OCI-M1 (cell line): ENCODE measurements at regions not wholly inside any gene's neighbourhood (a gene's known extent, or its start where the extent isn't known, plus 50 kb on each side); places are given as distances from the start of the nearest gene placed in this dataset.
A peak's percentile ranks its signal among the peaks of the same experiment; 100 is the strongest.

Experiments
- DNase-seq: peaks from one replicate; lab custom pipeline; 2025; lab: John Stamatoyannopoulos, UW

DNA sequence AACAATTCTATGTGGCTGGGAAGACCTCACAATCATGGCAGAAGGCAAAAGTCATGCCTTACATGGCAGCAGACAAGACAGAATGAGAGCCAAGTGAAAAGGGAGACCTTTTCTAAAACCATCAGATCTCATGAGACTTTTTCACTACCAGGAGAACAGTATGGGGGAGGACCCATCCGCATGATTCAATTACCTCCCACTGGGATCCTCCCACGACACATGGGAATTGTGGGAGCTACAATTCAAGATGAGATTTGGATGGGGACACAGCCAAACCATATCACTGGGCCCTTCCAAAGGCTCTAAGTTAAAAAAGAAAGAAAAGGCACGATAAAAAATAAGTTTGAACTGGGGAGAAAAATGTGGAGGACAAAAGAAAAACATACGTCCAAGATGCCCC lies 406.9 kb upstream of the CDH4 start:
- no peak for DNase-seq

GRCh38 chr20:60851826-60852704 lies 400.0 kb upstream of the CDH4 start:
- peak; percentile 3 for DNase-seq

DNA sequence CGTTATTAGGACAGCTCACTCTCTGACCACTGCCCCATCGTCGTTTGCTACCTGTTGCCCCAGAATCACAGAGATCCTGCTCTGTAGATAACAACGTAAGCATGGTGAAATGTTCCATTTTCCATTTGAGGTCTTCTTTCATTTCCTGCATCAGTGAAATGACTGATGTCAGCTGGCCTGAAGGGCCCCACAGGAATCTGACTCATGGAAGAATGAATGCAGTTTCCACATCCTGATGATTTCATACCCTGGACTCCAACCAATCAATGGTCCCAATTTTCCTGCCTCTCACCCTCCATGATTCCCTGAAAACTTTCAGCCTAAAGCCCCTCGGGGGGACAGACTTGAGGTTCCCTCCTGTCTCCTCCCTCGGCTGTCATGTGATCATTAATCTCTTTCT lies 394.4 kb upstream of the CDH4 start:
- DNase-seq, result no peak

- DNase-seq, result no peak
Measured at GRCh38 chr20:60862601-60863000, 389.5 kb upstream of the CDH4 start.

GRCh38 chr20:60863548-60863947 lies 388.5 kb upstream of the CDH4 start:
- no peak for DNase-seq

DNA sequence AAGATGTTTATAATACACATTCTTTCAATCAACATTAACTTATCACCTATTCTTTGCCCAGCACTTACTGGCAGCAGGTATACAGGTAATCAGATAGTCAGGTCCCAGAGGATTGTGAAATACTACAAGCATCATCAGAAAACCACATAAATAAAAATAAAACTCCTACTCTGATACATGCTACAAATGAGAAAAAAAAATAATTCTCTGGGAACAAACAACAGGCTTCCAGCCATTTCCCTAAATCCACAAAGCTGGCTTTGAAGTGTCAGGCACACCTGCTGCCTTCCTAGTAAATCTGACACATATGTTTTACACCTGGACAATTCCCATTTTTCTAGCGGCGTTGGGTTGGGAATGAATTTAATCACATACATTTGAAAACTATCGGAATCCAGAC lies 384.5 kb upstream of the CDH4 start:
- DNase-seq, result no peak

DNA sequence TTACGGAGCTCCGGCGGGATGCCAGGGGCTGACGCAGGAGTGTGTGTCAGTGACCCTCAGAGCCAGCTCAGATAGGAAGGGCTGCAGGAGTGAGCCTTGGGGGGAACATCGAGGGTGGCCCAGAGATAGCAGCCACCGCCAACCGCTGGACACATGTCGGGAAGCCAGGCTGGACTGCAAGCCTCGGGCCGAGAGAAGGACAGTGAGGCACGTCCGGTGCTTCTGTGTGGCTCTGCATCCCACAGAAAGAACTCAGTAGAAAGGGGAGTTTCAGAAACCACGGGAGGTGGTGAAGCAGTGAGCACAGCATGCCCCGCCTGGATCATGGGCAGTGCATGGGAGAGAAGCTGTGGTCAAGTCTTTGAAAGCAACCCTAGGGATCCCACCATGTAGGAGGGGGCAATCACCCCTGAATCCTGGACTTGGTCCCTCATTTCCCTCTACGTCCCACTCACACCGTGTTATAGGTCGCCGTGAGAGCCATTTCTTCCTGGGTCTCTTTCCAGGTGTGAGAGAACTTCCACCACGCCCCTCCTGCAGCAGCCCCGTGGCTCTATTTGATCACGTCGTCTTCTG lies 383.7 kb upstream of the CDH4 start:
- no peak for DNase-seq

DNA sequence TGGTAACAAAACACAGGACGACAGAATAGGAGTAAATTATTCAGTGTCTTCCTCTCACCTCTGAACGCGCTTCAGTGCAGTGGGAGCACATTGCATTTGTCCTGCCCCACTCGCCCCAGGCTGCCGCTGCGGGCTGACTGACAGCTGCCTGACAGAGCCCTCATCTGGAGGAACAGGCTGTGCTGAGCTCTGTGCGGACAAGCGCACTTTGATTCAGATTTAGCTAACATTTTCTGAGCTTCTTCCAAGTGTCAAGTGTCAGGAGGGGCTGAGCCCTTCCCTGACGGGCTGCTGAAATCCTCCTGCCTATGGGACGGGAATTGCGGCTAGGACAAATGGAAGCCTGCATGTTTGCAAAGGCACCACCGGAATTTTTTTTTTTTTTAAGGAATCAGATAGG lies 383.0 kb upstream of the CDH4 start:
- no peak for DNase-seq

GRCh38 chr20:60869625-60870024 lies 382.4 kb upstream of the CDH4 start:
- DNase-seq, result no peak

DNA sequence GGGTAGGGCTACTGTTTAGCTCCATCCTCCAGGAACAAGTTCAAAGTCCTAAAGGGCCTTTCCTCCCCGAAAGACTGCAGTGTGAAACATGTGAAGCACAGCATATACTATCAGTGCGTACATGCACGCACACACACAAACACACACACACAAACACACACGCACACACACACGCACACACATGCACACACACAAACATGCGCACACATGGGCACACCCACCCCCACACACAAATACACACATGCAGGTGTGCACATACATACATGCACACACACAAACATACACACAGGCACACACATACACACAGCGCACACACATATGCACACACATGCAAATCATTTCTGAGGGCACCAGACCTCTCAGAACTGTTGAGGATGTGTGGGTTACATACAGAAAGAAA lies 382.0 kb upstream of the CDH4 start:
- DNase-seq, result no peak

GRCh38 chr20:60872224-60872623 lies 379.8 kb upstream of the CDH4 start:
- no peak for DNase-seq

DNA sequence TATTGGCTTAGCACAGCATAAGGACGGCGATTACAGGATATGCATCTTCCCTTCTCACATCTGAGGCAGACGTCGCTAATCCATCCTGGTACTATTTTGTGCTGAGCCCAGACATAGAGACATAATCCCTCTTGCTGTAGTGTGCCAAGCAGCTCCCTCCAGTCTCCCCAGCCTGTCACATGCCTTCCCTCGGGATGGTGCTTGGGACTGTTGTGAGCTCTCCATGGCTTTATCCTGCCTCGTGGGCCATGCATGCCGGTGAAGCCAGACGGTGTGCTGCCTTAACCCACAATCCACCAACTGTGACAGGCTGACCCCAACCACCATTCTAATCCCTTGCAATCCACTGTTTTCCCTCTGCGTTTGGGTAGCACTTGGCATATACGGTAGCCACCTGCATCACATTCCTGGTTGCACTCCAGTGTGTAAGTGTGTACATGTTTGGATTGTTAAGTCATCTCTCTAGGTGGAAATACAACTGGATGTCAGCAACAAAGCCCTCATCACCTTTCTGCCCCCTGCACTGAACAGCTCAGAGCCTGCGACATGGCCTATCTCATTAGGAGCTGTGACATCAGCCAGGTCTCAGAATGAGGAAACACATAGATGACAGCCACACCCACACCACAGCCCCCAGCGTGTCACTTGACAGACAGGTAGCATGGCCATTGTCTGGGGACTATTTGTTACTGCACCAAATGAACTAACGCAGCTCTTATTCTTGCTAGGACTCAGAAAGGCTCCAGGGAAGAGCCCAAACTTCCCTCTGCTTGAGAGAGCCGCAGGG lies 374.8 kb upstream of the CDH4 start:
- DNase-seq, result no peak

- no peak for DNase-seq
Measured at GRCh38 chr20:60882836-60883235, 369.2 kb upstream of the CDH4 start.

DNA sequence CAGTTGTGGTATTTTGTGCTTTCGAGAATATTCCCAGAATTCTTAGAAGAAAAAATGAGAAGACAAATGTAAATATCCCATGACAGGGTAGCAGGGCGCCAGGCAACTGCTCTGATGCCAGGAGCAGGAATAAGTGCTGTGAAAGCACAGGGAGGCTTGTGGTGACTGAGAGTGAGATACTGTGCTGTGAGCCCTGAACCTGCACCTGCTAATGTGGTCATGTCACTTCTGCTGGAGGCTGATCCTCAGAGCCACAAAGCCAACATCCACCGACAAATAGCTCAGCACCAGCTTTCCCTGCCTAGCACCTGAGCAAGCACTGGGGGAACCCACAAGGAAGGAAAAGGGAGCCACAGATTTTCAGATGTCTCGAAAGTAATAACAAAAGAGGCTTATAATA lies 368.6 kb upstream of the CDH4 start:
- no peak for DNase-seq

- no peak for DNase-seq
Measured at GRCh38 chr20:60884277-60884676, 367.8 kb upstream of the CDH4 start.

GRCh38 chr20:60888771-60889170 lies 363.3 kb upstream of the CDH4 start:
- no peak for DNase-seq

DNA sequence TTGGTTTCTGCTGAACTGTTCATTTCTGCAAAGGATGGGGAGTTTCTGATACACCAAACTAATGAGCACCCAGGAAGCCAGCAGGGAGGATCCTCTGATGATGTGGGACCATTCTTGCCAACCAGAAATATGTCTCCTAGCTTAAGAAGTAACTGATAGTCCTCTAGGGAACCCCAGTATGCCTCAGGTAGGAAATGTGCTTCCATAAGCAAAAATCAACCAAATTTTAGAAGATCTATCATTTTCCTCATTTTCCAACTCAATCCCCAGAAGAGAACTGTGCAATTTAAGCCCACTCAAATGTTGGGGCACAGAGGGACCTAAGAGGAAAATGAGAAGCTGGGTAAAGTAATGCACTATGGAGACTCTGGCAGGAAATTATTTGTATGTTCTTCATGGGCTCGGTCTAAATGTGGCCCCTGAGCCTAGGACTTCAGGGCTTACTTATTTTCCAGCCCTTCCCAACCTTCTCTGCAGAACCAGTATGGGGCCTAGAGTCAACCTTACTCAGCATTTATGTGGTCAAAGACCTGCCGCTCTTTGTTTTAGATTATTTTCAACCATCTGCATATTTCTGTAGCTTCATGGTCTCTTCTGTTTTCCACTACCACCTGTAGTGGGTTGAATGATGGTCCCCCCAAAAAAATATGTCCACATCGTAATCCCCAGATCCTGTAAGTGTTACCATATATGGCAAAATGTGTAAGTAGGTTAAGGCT lies 359.8 kb upstream of the CDH4 start:
- no peak for DNase-seq

- DNase-seq, result no peak
Measured at GRCh38 chr20:60894091-60894490, 358.0 kb upstream of the CDH4 start.

GRCh38 chr20:60895363-60896079 lies 356.5 kb upstream of the CDH4 start:
- no peak for DNase-seq

DNA sequence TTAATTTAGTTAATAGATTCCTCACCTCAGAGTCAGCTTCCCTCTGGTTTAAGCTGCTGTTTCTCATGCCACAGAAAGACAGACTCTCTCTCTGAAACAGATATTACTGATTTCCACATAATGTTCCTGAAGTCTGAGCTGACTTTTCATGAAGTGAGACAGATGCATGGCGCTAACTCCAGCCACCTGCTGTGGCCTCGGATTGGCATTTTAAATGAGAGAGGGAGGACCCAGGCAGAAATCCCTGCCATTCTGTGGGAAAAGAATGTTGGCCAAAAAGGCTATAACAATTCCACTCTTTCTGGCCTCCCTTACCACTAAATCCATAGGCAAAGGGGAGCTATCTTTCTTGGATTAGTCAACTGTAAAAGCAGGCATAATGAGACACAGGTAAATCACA lies 354.1 kb upstream of the CDH4 start:
- no peak for DNase-seq

- DNase-seq, result no peak
Measured at GRCh38 chr20:60899320-60899719, 352.7 kb upstream of the CDH4 start.

DNA sequence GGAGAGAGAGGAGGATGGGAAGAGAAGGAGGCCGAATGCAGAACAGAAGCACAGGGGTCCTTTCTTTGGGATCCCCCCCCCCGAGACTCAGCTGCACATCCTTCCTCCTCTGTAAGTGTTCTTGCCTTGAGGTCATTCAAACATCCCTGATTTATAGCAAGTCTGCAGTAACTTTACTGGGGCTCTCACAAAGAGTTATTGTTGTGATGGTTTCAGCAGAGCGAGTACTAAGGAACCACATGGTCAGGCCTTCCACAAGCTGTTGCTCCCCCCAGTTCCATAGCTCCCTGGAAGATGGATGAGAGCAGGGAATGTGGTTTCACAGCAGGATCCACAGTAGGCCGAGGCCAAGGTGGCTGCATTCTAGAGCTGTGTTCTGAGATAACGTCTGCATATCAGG lies 351.4 kb upstream of the CDH4 start:
- no peak for DNase-seq
